ENCODE measurements at regions not wholly inside any gene's neighbourhood (a gene's known extent, or its start where the extent isn't known, plus 50 kb on each side); places are given as distances from the start of the nearest gene placed in this dataset.

DNA sequence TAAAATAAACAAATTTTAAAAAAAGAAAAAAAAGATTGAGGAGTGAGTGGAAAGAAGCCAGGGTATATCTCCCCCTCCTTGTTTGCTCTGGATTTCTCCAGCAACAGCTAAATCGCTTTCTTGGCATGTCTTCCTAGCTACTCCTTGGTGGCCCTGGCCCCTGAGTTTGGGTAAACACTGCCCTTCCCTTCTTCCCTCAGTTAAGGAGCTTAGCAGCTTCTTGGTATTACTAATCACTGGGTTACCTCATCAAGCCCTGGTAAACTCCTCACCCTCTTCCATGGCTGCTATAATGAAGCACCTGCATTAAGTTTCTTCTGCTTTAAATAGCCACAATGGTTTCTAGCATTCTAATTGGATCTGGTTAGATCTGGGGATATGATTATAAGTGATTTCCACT is 269.8 kb downstream of the FZD1 start:
- no peak for TF ChIP-seq POLR2A (IDR thresholded peaks at IDR 0.05)
- TF ChIP-seq CTCF (IDR thresholded peaks at IDR 0.05 in 4 of 5, conservative IDR thresholded peaks at IDR 0.05 in 1 of 5): no peak
- Histone ChIP-seq H3K27ac (no peak overlapping the region), H3K36me3 (no peaks in the 10 kb centered on the region), H3K4me1 (no peaks in the 10 kb centered on the region), H3K9me3 (peaks cover 0 to 8% (median 0%) of the 10 kb centered on the region in 3 donors), H3K27me3 (no peaks in the 10 kb centered on the region), H3K4me3 (no peak overlapping the region)
- ATAC-seq: no peak
- DNase-seq: no peak
- in situ Hi-C loops (cut with MboI; ENCODE audit: low sequenced_read_pairs in 4 of 4) (no loop called here), intact Hi-C loops (cut with DNase I; ENCODE audit: low total_unique reads) (no loop called here)

- no peaks in the 10 kb centered on the region for H3K27me3 ChIP-seq
- H3K36me3 ChIP-seq: no peaks in the 10 kb centered on the region
- in situ Hi-C loops (cut with MboI; ENCODE audit: low sequenced_read_pairs in 4 of 4) (no loop called here), intact Hi-C loops (cut with DNase I; ENCODE audit: low total_unique reads) (no loop called here)
- no peak for TF ChIP-seq CTCF (IDR thresholded peaks at IDR 0.05 in 4 of 5, conservative IDR thresholded peaks at IDR 0.05 in 1 of 5)
- DNase-seq (no peak), ATAC-seq (no peak)
- H3K4me1 ChIP-seq: no peaks in the 10 kb centered on the region
- H3K9me3 ChIP-seq: no peaks in the 10 kb centered on the region
- no peak overlapping the region for H3K4me3 ChIP-seq
- no peak overlapping the region for H3K27ac ChIP-seq
Measured at GRCh38 chr7:91537260-91538152, 273.3 kb downstream of the FZD1 start.

GRCh38 chr7:91541641-91542040 is 277.4 kb downstream of the FZD1 start:
- in situ Hi-C loops (cut with MboI; ENCODE audit: low sequenced_read_pairs in 4 of 4): no loop called here
- no peak overlapping the region for H3K27ac ChIP-seq

GRCh38 chr7:91543646-91544045 is 279.4 kb downstream of the FZD1 start:
- TF ChIP-seq CTCF (IDR thresholded peaks at IDR 0.05 in 4 of 5, conservative IDR thresholded peaks at IDR 0.05 in 1 of 5): no peak
- no peak for TF ChIP-seq POLR2A (IDR thresholded peaks at IDR 0.05)

More at GRCh38 chr7:91541641-91542040, 277.4 kb downstream of the FZD1 start:
- Histone ChIP-seq H3K4me1 (no peaks in the 10 kb centered on the region), H3K4me3 (no peak overlapping the region), H3K9me3 (no peaks in the 10 kb centered on the region), H3K36me3 (no peaks in the 10 kb centered on the region), H3K27me3 (no peaks in the 10 kb centered on the region)
- ATAC-seq (no peak), DNase-seq (no peak)
- intact Hi-C loops (cut with DNase I; ENCODE audit: low total_unique reads): no loop called here
- TF ChIP-seq POLR2A (IDR thresholded peaks at IDR 0.05): no peak
- TF ChIP-seq CTCF (IDR thresholded peaks at IDR 0.05 in 4 of 5, conservative IDR thresholded peaks at IDR 0.05 in 1 of 5): no peak

More at GRCh38 chr7:91543646-91544045, 279.4 kb downstream of the FZD1 start:
- Histone ChIP-seq H3K36me3 (no peaks in the 10 kb centered on the region), H3K27ac (no peak overlapping the region), H3K9me3 (no peaks in the 10 kb centered on the region), H3K4me1 (no peaks in the 10 kb centered on the region), H3K4me3 (no peak overlapping the region), H3K27me3 (no peaks in the 10 kb centered on the region)
- intact Hi-C loops (cut with DNase I; ENCODE audit: low total_unique reads): no loop called here
- no peak for DNase-seq
- in situ Hi-C loops (cut with MboI; ENCODE audit: low sequenced_read_pairs in 4 of 4): no loop called here
- no peak for ATAC-seq
